Erythroblast (primary cell): ENCODE measurements at regions not wholly inside any gene's neighbourhood (a gene's known extent, or its start where the extent isn't known, plus 50 kb on each side); places are given as distances from the start of the nearest gene placed in this dataset.

ENCODE experiments used
- GATA1 ChIP-seq: IDR thresholded peaks from 2 replicates; pipeline ENCODE4 v1.6.1; 2011; ENCODE audit warnings: low read depth, mild to moderate bottlenecking, control low read depth, low read length, moderate library complexity
- POLR2A ChIP-seq: IDR thresholded peaks from 2 replicates; pipeline ENCODE4 v1.6.1; 2011; ENCODE audit warnings: mild to moderate bottlenecking, low read length

GRCh38 chr2:147463881-147464520 is 380.8 kb upstream of the ACVR2A start:
- no peak for TF ChIP-seq POLR2A
- no peak for TF ChIP-seq GATA1
